ENCODE measurements at regions not wholly inside any gene's neighbourhood (a gene's known extent, or its start where the extent isn't known, plus 50 kb on each side); places are given as distances from the start of the nearest gene placed in this dataset.

GRCh38 chr5:86838083-86838482 lies 220.3 kb downstream of the COX7C start (continued):
- no peak for TF ChIP-seq FOXS1 (CRISPR knock-in tag; IDR thresholded peaks at IDR 0.05)

GRCh38 chr5:86841000-86841644 lies 223.4 kb downstream of the COX7C start:
- no peak overlapping the region for H3K27ac ChIP-seq
- H3K4me1 ChIP-seq: no peaks in the 10 kb centered on the region
- ATAC-seq (no peak), FAIRE-seq (no peak), DNase-seq (ENCODE audit: low read depth in 1 of 2, low spot score in 1 of 2) (no peak)
- no peak for TF ChIP-seq RAD21 (conservative IDR thresholded peaks at IDR 0.05 in 1 of 2, IDR thresholded peaks at IDR 0.05 in 1 of 2)
- no peak for TF ChIP-seq FOSB (CRISPR knock-in tag; IDR thresholded peaks at IDR 0.05)
- TF ChIP-seq BHLHE40 (IDR thresholded peaks at IDR 0.05; ENCODE audit: low read depth, low read length): no peak
- TF ChIP-seq, protein P1, sequence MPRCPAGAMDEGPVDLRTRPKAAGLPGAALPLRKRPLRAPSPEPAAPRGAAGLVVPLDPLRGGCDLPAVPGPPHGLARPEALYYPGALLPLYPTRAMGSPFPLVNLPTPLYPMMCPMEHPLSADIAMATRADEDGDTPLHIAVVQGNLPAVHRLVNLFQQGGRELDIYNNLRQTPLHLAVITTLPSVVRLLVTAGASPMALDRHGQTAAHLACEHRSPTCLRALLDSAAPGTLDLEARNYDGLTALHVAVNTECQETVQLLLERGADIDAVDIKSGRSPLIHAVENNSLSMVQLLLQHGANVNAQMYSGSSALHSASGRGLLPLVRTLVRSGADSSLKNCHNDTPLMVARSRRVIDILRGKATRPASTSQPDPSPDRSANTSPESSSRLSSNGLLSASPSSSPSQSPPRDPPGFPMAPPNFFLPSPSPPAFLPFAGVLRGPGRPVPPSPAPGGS (IDR thresholded peaks at IDR 0.05): no peak
- TF ChIP-seq MAFK (IDR thresholded peaks at IDR 0.05; ENCODE audit: partially characterized antibody): no peak
- TF ChIP-seq RARB (CRISPR knock-in tag; IDR thresholded peaks at IDR 0.05): no peak
- TF ChIP-seq, protein P2, sequence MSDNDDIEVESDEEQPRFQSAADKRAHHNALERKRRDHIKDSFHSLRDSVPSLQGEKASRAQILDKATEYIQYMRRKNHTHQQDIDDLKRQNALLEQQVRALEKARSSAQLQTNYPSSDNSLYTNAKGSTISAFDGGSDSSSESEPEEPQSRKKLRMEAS (IDR thresholded peaks at IDR 0.05): no peak
- TF ChIP-seq NR3C1 (IDR thresholded peaks at IDR 0.05): no peak
- TF ChIP-seq GATA3 (IDR thresholded peaks at IDR 0.05; ENCODE audit: borderline replicate concordance): no peak
- no peak for TF ChIP-seq EP300 (IDR thresholded peaks at IDR 0.05)
- no peak for TF ChIP-seq ESRRA (IDR thresholded peaks at IDR 0.05; ENCODE audit: borderline replicate concordance, low read length)
- TF ChIP-seq NFE2L2 (conservative IDR thresholded peaks at IDR 0.05; ENCODE audit: low read length): no peak
- no peak for TF ChIP-seq HMGXB4 (CRISPR knock-in tag; IDR thresholded peaks at IDR 0.05; ENCODE audit: borderline replicate concordance)
- TF ChIP-seq RCOR1 (IDR thresholded peaks at IDR 0.05; ENCODE audit: low read depth, low read length): no peak
- TF ChIP-seq ZNF302 (CRISPR knock-in tag; IDR thresholded peaks at IDR 0.05): no peak
- TF ChIP-seq, protein P3, sequence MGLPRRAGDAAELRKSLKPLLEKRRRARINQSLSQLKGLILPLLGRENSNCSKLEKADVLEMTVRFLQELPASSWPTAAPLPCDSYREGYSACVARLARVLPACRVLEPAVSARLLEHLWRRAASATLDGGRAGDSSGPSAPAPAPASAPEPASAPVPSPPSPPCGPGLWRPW (IDR thresholded peaks at IDR 0.05): no peak
- WGBS (ENCODE audit: missing lambda C conversion rate): 10% methylated on average over 3 of the region's 3 CpGs
- ChIA-PET CTCF (no interaction called here), POLR2A (no interaction called here)
- H3K9me3 ChIP-seq: no peaks in the 10 kb centered on the region
- no peak overlapping the region for H3K4me2 ChIP-seq
- H3K4me3 ChIP-seq: no peak overlapping the region

DNA sequence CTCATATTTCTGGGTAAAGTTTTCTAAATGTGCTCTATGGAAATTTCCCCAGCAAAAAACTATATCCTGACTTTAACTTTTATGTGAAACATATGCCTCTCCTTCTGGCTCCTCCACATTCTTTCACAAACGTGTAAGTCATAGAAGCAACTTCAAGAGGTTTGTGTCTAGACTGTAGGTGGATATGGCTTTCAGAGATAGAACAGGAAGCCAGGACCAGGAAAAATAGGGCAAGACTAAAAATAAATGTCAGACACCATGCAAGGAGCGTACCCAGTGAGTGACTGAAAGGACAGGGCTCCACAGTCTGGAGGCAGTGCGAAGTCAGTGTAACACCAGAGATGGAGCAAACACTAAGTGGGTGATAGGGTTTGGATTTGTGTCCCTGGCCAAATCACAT lies 240.7 kb downstream of the COX7C start:
- Histone ChIP-seq H3K4me3 (no peak overlapping the region), H3K4me1 (no peaks in the 10 kb centered on the region), H3K9me3 (no peaks in the 10 kb centered on the region), H3K4me2 (no peak overlapping the region), H3K27ac (no peak overlapping the region)
- POLR2A ChIA-PET: no interaction called here
- DNase-seq (ENCODE audit: low read depth in 1 of 2, low spot score in 1 of 2): no peak
- no peak for FAIRE-seq
- no peak for ATAC-seq
- CTCF ChIA-PET: no interaction called here
- 16% methylated on average over 3 of the region's 3 CpGs for WGBS (ENCODE audit: missing lambda C conversion rate)
- no peak for TF ChIP-seq POLR2AphosphoS2 (conservative IDR thresholded peaks at IDR 0.05; ENCODE audit: low read length)
- TF ChIP-seq NPAS2 (CRISPR knock-in tag; IDR thresholded peaks at IDR 0.05; ENCODE audit: borderline replicate concordance): no peak
- no peak for TF ChIP-seq CTCF (IDR thresholded peaks at IDR 0.05)
- TF ChIP-seq HMGXB4 (CRISPR knock-in tag; IDR thresholded peaks at IDR 0.05; ENCODE audit: borderline replicate concordance): no peak
- TF ChIP-seq MAZ (IDR thresholded peaks at IDR 0.05; ENCODE audit: borderline replicate concordance, low read depth, low read length): no peak
- no peak for TF ChIP-seq ZNF302 (CRISPR knock-in tag; IDR thresholded peaks at IDR 0.05)
- TF ChIP-seq ZSCAN20 (CRISPR knock-in tag; IDR thresholded peaks at IDR 0.05): no peak
- no peak for TF ChIP-seq GATA3 (IDR thresholded peaks at IDR 0.05; ENCODE audit: borderline replicate concordance)
- TF ChIP-seq, protein P4, sequence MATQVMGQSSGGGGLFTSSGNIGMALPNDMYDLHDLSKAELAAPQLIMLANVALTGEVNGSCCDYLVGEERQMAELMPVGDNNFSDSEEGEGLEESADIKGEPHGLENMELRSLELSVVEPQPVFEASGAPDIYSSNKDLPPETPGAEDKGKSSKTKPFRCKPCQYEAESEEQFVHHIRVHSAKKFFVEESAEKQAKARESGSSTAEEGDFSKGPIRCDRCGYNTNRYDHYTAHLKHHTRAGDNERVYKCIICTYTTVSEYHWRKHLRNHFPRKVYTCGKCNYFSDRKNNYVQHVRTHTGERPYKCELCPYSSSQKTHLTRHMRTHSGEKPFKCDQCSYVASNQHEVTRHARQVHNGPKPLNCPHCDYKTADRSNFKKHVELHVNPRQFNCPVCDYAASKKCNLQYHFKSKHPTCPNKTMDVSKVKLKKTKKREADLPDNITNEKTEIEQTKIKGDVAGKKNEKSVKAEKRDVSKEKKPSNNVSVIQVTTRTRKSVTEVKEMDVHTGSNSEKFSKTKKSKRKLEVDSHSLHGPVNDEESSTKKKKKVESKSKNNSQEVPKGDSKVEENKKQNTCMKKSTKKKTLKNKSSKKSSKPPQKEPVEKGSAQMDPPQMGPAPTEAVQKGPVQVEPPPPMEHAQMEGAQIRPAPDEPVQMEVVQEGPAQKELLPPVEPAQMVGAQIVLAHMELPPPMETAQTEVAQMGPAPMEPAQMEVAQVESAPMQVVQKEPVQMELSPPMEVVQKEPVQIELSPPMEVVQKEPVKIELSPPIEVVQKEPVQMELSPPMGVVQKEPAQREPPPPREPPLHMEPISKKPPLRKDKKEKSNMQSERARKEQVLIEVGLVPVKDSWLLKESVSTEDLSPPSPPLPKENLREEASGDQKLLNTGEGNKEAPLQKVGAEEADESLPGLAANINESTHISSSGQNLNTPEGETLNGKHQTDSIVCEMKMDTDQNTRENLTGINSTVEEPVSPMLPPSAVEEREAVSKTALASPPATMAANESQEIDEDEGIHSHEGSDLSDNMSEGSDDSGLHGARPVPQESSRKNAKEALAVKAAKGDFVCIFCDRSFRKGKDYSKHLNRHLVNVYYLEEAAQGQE (IDR thresholded peaks at IDR 0.05): no peak
- TF ChIP-seq KDM5A (IDR thresholded peaks at IDR 0.05): no peak
- no peak for TF ChIP-seq JUN (IDR thresholded peaks at IDR 0.05)
